CD4-positive, alpha-beta T cell treated with Interleukin-12 subunit alpha and Interleukin-12 subunit beta, for 1 hour (primary cell): ENCODE measurements at regions not wholly inside any gene's neighbourhood (a gene's known extent, or its start where the extent isn't known, plus 50 kb on each side); places are given as distances from the start of the nearest gene placed in this dataset.
A peak's percentile ranks its signal among the peaks of the same experiment; 100 is the strongest.

ENCODE experiments used
- DNase-seq: peaks from one replicate; pipeline ENCODE4 v3.0.0-alpha.2; 2020

GRCh38 chr9:86470326-86470725 lies 116.1 kb upstream of the TUT7 start:
- DNase-seq: no peak

DNA sequence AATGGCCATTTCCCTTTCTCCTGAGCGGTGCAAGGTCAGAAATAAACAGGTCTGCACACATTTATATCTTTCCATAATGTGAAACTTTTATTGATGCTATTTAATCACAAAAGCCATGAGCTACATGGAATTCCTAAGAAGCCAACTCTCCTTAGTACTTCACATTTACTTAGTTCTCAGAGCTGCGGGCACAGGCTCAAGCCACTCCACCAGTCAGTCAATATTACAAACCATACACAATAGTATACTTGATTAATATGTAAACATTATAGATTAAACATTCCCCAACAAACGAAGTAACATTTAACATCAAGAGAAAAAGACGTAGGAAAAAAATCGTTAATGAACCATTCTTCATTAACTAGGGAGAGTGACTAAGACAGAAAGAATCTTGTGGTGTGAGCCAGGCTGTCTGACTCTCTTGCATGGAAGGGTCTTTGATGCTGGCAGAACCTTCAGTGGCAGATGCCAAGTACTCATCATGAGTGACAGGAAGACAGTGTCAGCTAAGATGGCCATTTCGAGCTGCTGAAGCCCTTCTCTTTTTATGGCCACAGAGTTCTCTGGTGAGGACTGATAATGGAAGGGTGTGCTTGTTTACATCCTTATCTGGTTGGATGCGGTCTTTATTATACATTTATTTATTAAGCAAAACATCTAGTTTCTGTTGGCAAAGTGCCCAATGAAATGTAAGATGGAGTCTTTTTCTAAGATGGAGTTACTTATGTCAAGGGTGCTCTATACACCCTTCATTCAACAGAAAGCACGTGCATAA lies 115.5 kb upstream of the TUT7 start:
- DNase-seq: no peak

- no peak for DNase-seq
Measured at GRCh38 chr9:86464242-86464641, 110.0 kb upstream of the TUT7 start.

DNA sequence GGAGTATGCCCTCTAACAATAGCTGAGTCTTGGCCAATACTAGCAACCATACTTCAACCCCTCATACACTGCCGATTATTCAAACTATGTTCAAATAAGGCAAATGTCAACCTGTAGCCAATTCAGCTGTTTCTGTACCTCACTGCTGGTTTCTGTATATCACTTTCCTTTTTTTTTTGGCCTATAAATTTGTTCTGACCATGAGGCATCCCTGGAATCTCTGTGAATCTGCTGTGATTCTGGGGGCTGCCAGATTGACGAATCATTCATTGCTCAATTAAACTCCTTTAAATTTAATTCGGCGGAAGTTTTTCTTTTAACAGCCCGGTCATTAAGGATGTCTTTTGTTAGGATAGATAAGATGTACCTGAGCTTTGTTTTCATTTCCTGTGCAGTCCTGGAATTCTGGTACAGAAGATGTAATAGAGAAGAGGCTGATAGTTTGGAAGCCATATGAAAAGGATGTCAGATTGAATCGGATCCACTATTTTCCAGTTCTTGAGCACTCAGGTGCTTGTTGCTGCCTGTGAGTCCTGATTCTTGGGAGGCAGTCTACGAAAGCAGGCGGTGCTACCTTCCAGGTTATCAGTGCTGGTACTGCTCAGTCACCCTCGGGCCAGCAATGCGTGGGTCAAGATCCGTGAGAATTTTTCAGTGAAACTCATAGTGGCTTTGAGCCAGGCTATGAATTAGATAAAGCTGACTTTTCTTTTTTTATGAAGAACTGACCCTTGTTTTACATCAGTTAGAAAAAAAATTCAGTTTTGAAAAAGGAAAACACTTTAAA lies 106.2 kb upstream of the TUT7 start:
- DNase-seq: no peak

- DNase-seq: no peak
Measured at GRCh38 chr9:86459599-86460155, 105.5 kb upstream of the TUT7 start.

GRCh38 chr9:86459191-86459590 lies 105.0 kb upstream of the TUT7 start:
- no peak for DNase-seq

DNA sequence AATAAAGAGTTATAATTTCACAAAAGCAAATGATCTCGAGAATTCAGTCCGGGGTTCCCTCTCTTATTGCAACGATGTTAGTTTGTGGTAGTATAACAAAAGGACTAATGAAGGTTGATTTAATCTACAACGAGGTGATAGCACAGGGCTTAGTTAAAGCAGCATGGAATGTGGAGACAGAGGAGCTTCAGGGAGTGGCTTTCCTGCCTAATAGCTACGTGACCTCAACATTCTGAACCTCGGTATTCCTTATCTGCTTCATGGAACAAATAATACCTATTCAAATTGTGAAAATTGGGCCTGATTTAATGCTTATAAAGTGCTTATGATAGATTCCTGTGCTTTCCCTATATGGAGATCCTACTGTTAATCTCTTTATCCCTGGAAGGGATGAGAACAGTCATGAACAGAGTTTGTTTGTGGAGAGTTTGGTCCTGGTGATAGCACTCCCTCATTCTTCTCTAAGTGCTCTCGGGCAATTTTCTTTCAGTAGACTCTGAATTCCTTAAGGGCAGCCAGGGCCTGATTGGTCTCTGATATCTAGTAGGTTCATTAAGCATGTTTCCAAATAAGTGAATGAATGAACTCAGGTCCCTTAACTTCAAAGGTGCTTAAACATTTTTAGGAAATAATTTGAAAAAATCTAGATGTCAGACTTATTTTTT lies 104.1 kb upstream of the TUT7 start:
- DNase-seq: no peak

GRCh38 chr9:86456416-86456815 lies 102.2 kb upstream of the TUT7 start:
- no peak for DNase-seq

DNA sequence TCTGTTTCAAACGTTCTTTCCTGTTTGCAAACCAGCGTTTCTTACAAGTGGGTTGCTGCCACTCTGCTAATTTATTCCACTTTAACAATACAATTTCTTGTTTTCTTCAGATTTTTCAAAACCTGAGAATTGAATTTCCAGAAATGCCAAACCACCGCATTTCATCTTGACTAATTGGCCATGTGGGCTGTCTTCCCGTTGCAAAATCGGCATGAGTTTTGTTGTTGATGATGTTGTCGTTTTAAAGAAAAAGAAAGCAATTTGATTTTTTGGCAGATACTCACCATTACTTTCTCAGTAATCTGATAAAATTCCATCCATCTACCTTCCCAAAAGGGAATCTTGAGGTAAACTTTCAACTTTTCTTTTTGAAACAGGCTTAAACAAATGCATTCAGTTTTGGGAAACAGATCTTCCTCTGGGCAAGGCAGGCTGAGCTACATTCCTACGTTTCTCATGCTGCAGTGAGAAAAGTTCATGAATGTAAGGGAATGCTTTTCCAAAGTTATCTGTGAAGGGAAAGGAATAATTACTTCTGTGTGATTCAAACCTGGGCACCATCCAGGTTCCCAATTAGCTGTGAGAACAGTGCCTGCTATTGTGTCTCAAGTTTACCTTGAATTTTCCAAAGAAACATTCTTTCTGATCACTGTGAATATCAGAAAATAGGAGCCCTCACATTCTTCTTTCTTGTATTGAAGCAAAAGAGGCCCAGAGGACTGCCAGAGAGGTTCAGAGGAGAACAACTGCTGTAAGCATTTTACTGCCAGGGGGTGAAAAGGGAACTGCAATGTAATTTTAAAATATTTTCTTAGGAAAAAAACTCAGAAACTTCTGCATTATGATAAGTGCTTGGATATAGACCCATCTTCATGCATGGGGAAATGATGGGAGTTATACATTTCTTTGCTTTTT lies 100.7 kb upstream of the TUT7 start:
- DNase-seq: no peak

DNA sequence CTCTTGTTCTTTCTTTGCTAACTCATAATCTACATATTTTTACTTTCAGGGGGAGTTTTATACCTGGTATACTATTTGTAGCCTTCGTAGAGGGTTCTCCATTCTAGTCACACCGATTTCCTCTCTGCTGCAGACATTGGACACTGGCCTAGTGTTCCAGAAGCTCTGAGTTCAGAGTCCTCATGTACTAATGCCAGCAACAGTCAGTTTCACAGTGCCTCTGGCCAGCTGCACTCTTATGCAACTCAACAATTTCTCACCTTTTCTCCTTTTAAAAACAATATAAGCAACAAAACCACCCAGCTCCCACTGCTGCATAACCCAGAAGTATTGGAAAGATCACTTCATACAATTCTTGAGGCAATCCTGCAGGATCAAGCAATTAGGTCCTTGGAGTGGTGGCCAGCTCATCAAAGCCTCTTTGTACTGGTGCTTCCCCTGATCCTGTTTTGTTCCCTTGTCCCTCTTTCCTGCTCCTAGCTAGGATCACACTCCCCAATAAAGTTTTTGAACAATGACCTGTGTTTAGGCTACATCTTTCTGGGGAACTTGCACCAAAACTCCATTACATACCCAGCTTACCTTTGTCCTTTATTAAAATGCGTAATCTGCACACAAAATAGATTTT lies 98.1 kb upstream of the TUT7 start:
- no peak for DNase-seq

DNA sequence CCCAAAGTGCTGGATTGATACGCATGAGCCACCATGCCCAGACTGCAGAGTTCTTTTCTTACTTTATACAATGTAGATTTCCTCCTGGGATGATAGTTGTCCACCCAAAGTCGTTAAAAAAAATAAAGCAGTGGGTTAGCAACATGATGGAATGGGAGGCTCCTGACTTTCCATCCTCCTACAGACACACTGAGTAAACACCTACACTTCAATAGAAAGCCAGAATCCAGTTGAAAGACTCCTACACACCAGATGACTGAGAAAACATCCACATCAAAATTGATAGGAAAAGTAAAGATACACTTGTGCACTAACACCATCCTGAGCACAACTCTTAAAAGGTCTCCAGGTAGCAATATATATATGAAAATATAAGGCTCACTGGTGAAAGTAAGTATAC lies 95.0 kb upstream of the TUT7 start:
- no peak for DNase-seq

GRCh38 chr9:86445671-86446070 lies 91.5 kb upstream of the TUT7 start:
- DNase-seq: no peak

DNA sequence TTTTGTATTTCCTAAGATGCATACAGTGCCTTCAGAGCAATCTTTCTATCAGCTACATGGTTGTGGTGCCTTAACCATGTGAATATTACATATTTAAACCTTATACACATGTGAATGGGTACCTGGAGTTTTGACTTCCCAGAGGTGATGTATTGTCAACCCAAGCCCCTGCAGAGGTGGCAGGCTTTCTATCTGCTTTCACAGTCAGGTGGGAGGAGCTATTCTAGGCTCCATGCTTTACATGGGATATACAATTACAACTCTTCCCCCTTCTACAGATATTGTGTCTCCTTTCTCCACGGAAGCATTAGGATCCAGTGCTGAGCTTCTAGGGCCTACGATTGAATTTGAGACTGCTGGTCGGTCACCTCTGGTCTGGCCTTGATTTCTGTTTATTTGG lies 89.8 kb upstream of the TUT7 start:
- no peak for DNase-seq

DNA sequence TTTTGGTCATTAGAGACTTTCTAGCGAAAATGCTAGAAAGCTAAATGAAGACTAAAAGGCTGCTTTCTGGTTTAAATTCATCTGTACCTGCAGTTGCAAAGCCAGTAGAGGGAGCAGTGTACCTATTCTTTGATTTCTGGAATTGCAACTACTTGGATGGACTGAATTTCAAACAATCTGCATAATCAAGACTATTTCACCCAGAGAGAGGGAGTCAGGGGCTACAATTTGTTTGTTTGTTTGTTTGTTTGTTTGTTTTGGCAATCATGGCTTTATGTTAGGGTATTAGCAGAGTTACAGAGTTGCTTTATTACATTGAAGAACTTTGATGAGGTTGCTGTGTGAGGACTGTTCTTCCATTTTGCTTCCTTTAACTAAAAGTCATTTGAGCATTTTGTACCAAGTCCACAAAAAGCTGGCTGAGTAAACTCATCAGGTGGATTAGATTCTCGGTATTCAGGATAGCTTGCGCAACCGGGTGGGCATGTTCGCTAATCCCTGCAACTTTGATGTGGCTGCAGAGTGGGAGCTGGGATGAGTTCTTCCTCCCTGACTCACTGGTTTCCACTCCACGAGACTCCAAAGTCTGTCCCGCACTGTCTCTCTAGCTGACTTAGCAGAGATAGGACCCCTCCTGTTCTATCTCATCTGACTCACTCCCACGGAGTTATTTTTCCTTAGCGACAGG lies 80.0 kb upstream of the TUT7 start:
- DNase-seq: peak; percentile 35

GRCh38 chr9:86424251-86424891 lies 70.2 kb upstream of the TUT7 start:
- no peak for DNase-seq

DNA sequence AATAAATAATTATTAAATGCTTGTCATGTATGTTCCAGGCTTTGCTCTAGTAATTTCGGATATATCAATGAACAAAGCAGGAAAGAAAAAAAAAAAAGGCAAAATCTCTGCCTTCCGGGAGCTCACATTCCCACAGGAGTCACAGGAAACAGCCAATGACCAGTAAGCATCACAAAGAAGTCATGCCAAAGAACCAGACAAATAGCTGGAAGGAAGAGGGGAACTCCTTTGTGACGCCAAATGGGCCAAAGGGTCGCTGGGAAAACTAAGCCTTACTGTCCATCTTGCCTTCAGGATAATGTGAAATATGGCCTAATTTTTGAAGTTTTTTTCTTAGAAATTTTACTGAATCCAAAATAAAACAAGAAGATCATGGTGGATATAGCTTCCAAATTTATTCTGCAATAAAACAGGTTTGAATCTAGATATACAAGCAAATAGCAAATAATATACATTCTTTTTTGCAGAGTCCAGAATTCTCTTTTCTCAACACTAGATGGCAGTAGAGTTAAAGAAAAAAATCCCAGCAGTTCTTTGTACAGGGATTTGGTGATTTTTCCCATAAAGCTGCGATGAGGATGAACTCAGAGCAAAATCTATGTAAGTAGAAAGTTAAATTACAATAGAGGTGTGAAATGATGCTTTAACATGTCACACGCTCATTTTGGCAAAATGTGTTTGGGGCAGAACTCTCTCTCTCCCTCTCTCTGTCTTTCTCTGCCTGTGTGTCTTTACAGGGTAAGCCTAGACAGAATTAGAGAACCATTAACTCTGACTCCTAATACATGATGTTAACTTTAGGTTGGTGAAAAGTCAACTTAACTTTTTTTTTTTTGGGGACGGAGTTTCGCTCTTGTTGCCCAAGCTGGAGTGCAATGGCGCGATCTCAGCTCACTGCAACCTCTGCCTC lies 60.0 kb upstream of the TUT7 start:
- peak; percentile 30 for DNase-seq

DNA sequence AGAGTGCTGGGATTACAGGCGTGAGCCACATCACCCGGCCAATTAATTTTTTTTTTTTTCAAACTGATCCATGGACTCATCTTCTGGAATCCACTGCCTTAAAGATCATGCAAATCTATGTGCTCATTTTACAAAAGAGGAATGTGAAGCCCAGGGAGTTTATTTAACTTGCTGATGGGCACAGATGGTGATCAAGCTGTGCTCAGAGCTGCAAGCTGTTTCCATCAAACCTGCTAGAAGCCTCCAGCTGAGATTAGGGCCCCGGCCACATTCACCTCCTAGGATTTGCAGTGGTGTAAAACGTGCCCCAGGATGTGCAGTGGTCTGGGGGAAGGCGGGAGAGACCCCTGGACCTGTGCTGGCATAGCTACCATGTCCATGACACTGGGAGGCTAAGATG lies 56.1 kb upstream of the TUT7 start:
- DNase-seq: no peak

GRCh38 chr9:86408121-86408520 lies 53.9 kb upstream of the TUT7 start:
- no peak for DNase-seq

DNA sequence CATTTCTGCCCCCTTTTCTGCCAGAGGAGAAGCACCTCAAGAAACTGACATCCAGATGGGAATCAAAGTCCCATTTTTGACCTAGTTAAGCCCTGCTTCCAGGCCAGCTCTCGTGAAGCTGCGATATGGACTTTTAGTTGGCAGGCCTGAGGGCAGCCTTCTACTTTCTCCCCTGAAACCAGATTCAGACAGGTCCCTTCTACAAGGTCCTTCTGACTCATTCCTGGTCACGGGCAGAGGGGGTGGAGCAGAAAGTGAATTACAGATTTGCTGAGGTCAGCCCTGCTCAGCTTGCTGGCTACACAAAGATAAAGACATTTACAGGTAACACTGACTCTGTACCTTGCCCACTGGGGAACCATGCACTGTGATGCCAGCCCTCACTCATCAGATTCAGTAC lies 52.8 kb upstream of the TUT7 start:
- DNase-seq: no peak

DNA sequence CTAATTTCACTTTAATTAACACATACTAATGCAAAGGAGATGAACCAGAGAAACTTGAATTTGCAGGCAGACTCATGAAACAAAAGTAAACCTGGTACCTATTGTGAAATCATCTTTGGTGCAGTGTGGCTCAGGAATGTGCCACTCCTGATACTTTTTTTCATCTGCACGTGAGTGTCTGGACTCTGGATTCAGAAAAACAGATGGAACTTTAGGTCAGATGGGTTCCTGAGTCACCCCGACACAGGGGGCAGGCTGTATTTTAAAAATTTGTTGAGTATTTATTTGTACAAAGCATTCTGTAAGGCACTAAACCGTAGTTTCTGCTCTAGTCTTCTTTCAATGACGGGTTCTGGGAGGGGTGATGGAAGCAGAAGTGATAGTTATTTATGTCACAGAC lies 52.2 kb upstream of the TUT7 start:
- DNase-seq: no peak
